Endodermal cell (in vitro differentiated cells): ENCODE measurements at regions not wholly inside any gene's neighbourhood (a gene's known extent, or its start where the extent isn't known, plus 50 kb on each side); places are given as distances from the start of the nearest gene placed in this dataset.
A peak's percentile ranks its signal among the peaks of the same experiment; 100 is the strongest.
"Not testable (repeated sequence)": the region's sequence is repeated elsewhere in the genome, so short reads cannot be mapped to it uniquely, and the experiment has no call there.

Experiments used
- DNase-seq: peaks from one replicate; pipeline ENCODE4 v3.0.0-alpha.2; 2017
- H3K27ac ChIP-seq: 2 replicates; pipeline ENCODE4 v1.5.1; 2013; ENCODE audit warnings: mild to moderate bottlenecking, low read depth, low read length, moderate library complexity
- H3K27me3 ChIP-seq: 2 replicates; pipeline ENCODE4 v1.6.1; 2013; ENCODE audit warnings: mild to moderate bottlenecking, low read length, moderate library complexity; ENCODE audit not compliant: insufficient read depth, control insufficient read depth, poor library complexity, severe bottlenecking
- H3K36me3 ChIP-seq: 2 replicates; pipeline ENCODE4 v1.7.0; 2013; ENCODE audit warnings: mild to moderate bottlenecking, low read length, moderate library complexity; ENCODE audit not compliant: control insufficient read depth, insufficient read depth
- H3K4me1 ChIP-seq: one replicate; pipeline ENCODE4 v1.7.0; 2013; ENCODE audit warnings: low read length; ENCODE audit not compliant: control insufficient read depth, insufficient read depth
- H3K4me3 ChIP-seq: 2 replicates; pipeline ENCODE4 v1.5.1; 2013; ENCODE audit warnings: mild to moderate bottlenecking, low read length, moderate library complexity
- H3K9ac ChIP-seq: 2 replicates; pipeline ENCODE4 v1.6.1; 2013; ENCODE audit warnings: mild to moderate bottlenecking, low read length, moderate library complexity; ENCODE audit not compliant: poor library complexity, severe bottlenecking; ENCODE audit errors: extremely low read depth
- H3K9me3 ChIP-seq: 2 replicates; pipeline ENCODE4 v1.6.1; 2013; ENCODE audit warnings: mild to moderate bottlenecking, low read length, moderate library complexity; ENCODE audit not compliant: control insufficient read depth
- H3K27ac Mint-ChIP-seq: 2 replicates; pipeline ENCODE4 v1.8.0; 2020; ENCODE audit warnings: mixed read lengths
- H3K27me3 Mint-ChIP-seq: 2 replicates; pipeline ENCODE4 v1.8.0; 2021; ENCODE audit warnings: mild to moderate bottlenecking, mixed read lengths; ENCODE audit not compliant: insufficient read depth
- H3K36me3 Mint-ChIP-seq: 2 replicates; pipeline ENCODE4 v1.8.0; 2020; ENCODE audit warnings: low read depth, mixed read lengths
- H3K4me1 Mint-ChIP-seq: 2 replicates; pipeline ENCODE4 v1.8.0; 2020; ENCODE audit warnings: mixed read lengths
- H3K4me3 Mint-ChIP-seq: 2 replicates; pipeline ENCODE4 v1.8.0; 2020; ENCODE audit warnings: mild to moderate bottlenecking, moderate library complexity, mixed read lengths
- H3K9me3 Mint-ChIP-seq: 2 replicates; pipeline ENCODE4 v1.8.0; 2020; ENCODE audit warnings: mild to moderate bottlenecking, mixed read lengths
- WGBS, 2 experiments: methylation state at CpG; one replicate each; pipeline versions ENCODE4 v1.1.5 to v1.1.7; 2013; ENCODE audit warnings: missing lambda C conversion rate in 2 of 2, mixed read lengths in 1 of 2; ENCODE audit not compliant: insufficient coverage in 1 of 2, insufficient read length in 1 of 2; 5-methylcytosine and 5-hydroxymethylcytosine counted together
- TF ChIP-seq, protein P1 (sequence below): fragments of 200-600 bp; sonication (generic); conservative IDR thresholded peaks from 2 replicates; pipeline ENCODE4 v1.5.0; 2021; ENCODE audit warnings: antibody characterized with exemption, mild to moderate bottlenecking

DNA sequence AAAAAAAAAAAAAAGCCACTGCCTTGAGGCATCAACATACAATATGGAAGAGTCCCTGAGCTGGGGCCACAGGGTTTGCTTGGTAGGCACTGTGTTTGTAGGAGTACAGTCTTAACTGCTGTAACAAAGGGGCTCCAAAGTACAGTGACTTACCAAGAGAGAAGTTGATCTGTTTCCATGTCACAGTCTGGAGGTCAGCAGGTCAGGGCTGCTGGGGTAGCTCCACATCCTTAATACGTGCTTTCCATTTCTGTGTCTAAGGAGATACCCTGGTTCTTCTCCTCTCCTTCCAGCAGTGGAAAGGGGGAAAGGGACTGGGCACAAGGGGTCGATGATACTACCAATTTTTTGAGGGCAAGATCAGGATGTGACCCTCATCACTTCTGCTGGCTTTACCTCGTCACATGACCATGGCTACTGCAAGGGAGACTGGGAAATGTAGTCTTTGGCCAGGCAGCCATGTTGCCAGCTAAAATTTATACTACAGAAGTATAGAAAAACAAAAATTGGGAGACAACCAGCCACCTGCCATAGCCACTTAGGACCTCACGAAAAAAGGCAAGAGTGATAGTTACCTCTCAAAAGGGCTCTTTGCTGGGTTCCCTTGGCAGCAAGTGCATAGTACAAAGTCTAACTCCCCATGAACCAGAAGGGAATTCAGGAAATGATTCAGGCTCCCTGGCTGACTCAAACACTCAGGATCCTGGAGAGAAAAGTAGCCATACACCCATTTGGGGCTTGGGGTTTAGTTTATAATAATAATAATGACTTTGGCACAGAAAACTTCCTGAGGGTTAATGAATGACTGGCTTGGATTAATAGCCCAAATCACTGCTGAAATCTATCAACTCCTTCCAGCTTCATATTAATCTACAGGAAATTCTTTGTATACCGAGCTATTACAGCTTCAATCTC is 52.7 kb upstream of the ATP5PO start:
- Mint-ChIP-seq H3K4me1 (peaks cover 27% of the 10 kb centered on the region), H3K27ac (peak overlapping the region; percentile 80), H3K27me3 (no peaks in the 10 kb centered on the region), H3K9me3 (no peaks in the 10 kb centered on the region), H3K36me3 (peaks cover 7% of the 10 kb centered on the region), H3K4me3 (peak overlapping the region; percentile 11)
- Histone ChIP-seq H3K27me3 (no peaks in the 10 kb centered on the region), H3K27ac (no peak overlapping the region), H3K9ac (no peak overlapping the region), H3K9me3 (no peaks in the 10 kb centered on the region), H3K36me3 (no peaks in the 10 kb centered on the region), H3K4me1 (no peaks in the 10 kb centered on the region), H3K4me3 (no peak overlapping the region)
- TF ChIP-seq, protein P1, sequence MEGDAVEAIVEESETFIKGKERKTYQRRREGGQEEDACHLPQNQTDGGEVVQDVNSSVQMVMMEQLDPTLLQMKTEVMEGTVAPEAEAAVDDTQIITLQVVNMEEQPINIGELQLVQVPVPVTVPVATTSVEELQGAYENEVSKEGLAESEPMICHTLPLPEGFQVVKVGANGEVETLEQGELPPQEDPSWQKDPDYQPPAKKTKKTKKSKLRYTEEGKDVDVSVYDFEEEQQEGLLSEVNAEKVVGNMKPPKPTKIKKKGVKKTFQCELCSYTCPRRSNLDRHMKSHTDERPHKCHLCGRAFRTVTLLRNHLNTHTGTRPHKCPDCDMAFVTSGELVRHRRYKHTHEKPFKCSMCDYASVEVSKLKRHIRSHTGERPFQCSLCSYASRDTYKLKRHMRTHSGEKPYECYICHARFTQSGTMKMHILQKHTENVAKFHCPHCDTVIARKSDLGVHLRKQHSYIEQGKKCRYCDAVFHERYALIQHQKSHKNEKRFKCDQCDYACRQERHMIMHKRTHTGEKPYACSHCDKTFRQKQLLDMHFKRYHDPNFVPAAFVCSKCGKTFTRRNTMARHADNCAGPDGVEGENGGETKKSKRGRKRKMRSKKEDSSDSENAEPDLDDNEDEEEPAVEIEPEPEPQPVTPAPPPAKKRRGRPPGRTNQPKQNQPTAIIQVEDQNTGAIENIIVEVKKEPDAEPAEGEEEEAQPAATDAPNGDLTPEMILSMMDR = no peak
- 65 to 75% methylated on average over 3 to 5 of the region's 5 CpGs for WGBS, 2 experiments
- DNase-seq = peak; percentile 77

DNA sequence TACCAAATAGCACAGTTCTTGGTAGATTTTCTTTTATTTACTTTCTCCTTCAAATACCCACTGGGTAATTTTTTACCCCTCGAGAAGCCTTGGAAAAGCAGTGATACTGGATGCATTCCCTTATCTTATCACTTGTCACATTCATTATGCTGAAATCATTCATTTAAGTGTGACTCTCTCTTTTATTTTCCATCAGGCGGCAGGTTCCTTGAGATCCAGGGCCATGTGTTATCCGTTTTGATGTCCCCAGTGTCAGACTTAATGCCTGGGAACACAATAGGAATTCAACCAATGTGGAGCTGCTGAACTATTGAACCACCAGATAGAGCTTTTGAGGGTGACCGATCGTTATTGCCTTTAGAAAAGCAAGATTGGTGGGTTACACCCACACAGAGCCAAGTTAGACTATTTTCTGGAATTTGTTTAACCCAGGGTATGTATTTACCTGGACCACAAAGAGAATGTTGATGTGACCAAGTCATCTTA is 51.5 kb upstream of the ATP5PO start:
- Mint-ChIP-seq H3K27me3 (no peaks in the 10 kb centered on the region), H3K4me3 (no peak overlapping the region), H3K4me1 (peaks cover 20% of the 10 kb centered on the region), H3K36me3 (peaks cover 18% of the 10 kb centered on the region), H3K27ac (peak overlapping the region; percentile 25), H3K9me3 (peaks cover 3% of the 10 kb centered on the region)
- H3K36me3 ChIP-seq = no peaks in the 10 kb centered on the region
- H3K4me1 ChIP-seq = no peaks in the 10 kb centered on the region
- H3K4me3 ChIP-seq = no peak overlapping the region
- DNase-seq = no peak
- no peak overlapping the region for H3K9ac ChIP-seq
- H3K27ac ChIP-seq = no peak overlapping the region
- no peaks in the 10 kb centered on the region for H3K27me3 ChIP-seq
- whole genome bisulfite sequencing, 2 experiments = 79 to 80% methylated on average over 4 to 5 of the region's 5 CpGs
- no peaks in the 10 kb centered on the region for H3K9me3 ChIP-seq
- TF ChIP-seq, protein P1 = no peak

DNA sequence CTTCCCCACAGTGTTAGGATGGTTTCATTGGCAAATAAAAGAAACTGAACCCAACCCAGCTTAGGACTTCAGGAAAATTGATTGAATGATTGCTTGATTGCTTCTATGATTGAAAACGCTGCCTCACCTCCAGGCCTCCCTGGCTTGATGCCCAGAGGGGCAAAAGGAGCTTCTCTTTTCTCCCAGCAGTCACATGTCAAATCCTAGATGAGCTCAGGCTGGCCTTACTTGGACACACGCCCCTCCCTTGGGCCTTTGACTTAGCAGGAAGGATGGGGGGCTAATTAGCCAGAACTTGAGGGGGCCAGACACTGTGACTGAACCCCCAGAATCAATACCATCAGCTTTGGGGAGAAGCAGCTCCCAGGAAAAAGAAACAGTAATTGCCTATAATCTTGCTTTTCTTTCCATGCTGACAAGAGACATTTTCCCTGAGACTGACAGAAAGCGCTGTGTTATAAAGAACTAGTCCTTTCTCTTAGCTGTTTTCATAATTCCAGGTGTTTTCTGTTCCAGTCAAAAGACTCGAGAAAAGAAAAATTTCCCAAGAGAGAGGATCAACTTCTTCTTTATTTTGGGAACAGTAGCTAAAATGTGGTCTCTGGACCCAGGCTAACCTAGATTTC is 50.8 kb upstream of the ATP5PO start:
- H3K9me3 Mint-ChIP-seq = peaks cover 3% of the 10 kb centered on the region
- H3K36me3 Mint-ChIP-seq = peaks cover 22% of the 10 kb centered on the region
- H3K4me1 Mint-ChIP-seq = peaks cover 14% of the 10 kb centered on the region
- no peak overlapping the region for H3K4me3 Mint-ChIP-seq
- no peak overlapping the region for H3K27ac Mint-ChIP-seq
- H3K27me3 Mint-ChIP-seq = no peaks in the 10 kb centered on the region
- Histone ChIP-seq H3K9ac (no peak overlapping the region), H3K27ac (no peak overlapping the region), H3K27me3 (no peaks in the 10 kb centered on the region), H3K9me3 (no peaks in the 10 kb centered on the region), H3K4me3 (no peak overlapping the region), H3K4me1 (no peaks in the 10 kb centered on the region), H3K36me3 (no peaks in the 10 kb centered on the region)
- DNase-seq = no peak
- TF ChIP-seq, protein P1 = no peak
- 86 to 100% methylated on average over 3 to 4 of the region's 4 CpGs for WGBS, 2 experiments

DNA sequence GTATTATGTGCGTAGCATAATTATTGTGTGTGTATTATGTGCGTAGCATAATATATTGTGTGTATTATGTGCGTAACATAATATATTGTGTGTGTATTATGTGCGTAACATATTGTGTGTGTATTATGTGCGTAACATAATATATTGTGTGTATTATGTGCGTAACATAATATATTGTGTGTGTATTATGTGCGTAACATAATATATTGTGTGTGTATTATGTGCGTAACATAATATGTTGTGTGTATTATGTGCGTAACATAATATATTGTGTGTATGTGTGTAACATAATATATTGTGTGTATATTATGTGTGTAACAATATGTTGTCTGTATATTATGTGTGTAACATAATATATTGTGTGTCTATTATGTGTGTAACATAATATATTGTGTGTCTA is 50.1 kb upstream of the ATP5PO start:
- H3K4me3 Mint-ChIP-seq, H3K27ac ChIP-seq, H3K27ac Mint-ChIP-seq, H3K9ac ChIP-seq, H3K36me3 ChIP-seq, H3K9me3 Mint-ChIP-seq, DNase-seq, H3K9me3 ChIP-seq, H3K27me3 ChIP-seq, H3K27me3 Mint-ChIP-seq, H3K4me1 ChIP-seq, H3K4me3 ChIP-seq: not testable (repeated sequence)
- WGBS, 2 experiments = 95 to 96% methylated on average over 8 to 9 of the region's 9 CpGs
- Mint-ChIP-seq H3K36me3 (peaks cover 22% of the 10 kb centered on the region), H3K4me1 (peaks cover 12% of the 10 kb centered on the region)
